Astrocyte (in vitro differentiated cells and primary cell): ENCODE measurements at regions not wholly inside any gene's neighbourhood (a gene's known extent, or its start where the extent isn't known, plus 50 kb on each side); places are given as distances from the start of the nearest gene placed in this dataset.

Experiments used
- DNase-seq: peaks from one replicate; pipeline ENCODE4 v3.0.0-alpha.2; 2010; ENCODE audit warnings: low read depth
- FAIRE-seq: peaks from 2 replicates; lab custom pipeline; 2011; peaks lifted over from hg19 to GRCh38; lab: Jason Lieb, UNC
- H2AFZ ChIP-seq: 2 replicates; pipeline ENCODE4 v1.6.0; 2012; ENCODE audit warnings: low read depth, low read length, inconsistent platforms
- H3K27ac ChIP-seq: 2 replicates; pipeline ENCODE4 v1.5.1; 2011; ENCODE audit warnings: low read depth, low read length, inconsistent platforms
- H3K27me3 ChIP-seq: 2 replicates; pipeline ENCODE4 v1.6.0; 2011; ENCODE audit warnings: low read length, inconsistent platforms; ENCODE audit not compliant: insufficient read depth
- H3K36me3 ChIP-seq: 2 replicates; pipeline ENCODE4 v1.5.1; 2011; ENCODE audit warnings: low read length, inconsistent platforms; ENCODE audit not compliant: insufficient read depth
- H3K4me1 ChIP-seq: 2 replicates; pipeline ENCODE4 v1.5.1; 2011; ENCODE audit warnings: low read length, inconsistent platforms; ENCODE audit not compliant: insufficient read depth
- H3K4me2 ChIP-seq: 2 replicates; pipeline ENCODE4 v1.6.0; 2012; ENCODE audit warnings: low read length, inconsistent platforms
- H3K4me3 ChIP-seq: 2 replicates; pipeline ENCODE4 v1.5.1; 2011; ENCODE audit warnings: low read depth, mild to moderate bottlenecking, low read length, inconsistent platforms; ENCODE audit not compliant: insufficient read depth
- H3K79me2 ChIP-seq: 2 replicates; pipeline ENCODE4 v1.6.0; 2012; ENCODE audit warnings: mild to moderate bottlenecking, low read length, inconsistent platforms; ENCODE audit not compliant: insufficient read depth
- H3K9ac ChIP-seq: 2 replicates; pipeline ENCODE4 v1.6.0; 2012; ENCODE audit warnings: mild to moderate bottlenecking, low read length, inconsistent platforms
- H3K9me3 ChIP-seq: 2 replicates; pipeline ENCODE4 v1.5.1; 2012; ENCODE audit warnings: low read depth, mild to moderate bottlenecking, low read length, inconsistent platforms; ENCODE audit not compliant: insufficient read depth
- H4K20me1 ChIP-seq: 2 replicates; pipeline ENCODE4 v1.6.0; 2012; ENCODE audit warnings: low read length, inconsistent platforms; ENCODE audit not compliant: insufficient read depth
- H3K27ac Mint-ChIP-seq: one replicate; pipeline ENCODE4 v1.8.0; 2021; ENCODE audit warnings: mild to moderate bottlenecking, mixed read lengths; ENCODE audit not compliant: unreplicated experiment
- H3K27me3 Mint-ChIP-seq: one replicate; pipeline ENCODE4 v1.8.0; 2021; ENCODE audit warnings: low read depth, mixed read lengths; ENCODE audit not compliant: unreplicated experiment
- H3K36me3 Mint-ChIP-seq: one replicate; pipeline ENCODE4 v1.8.0; 2021; ENCODE audit warnings: low read depth, mixed read lengths; ENCODE audit not compliant: unreplicated experiment
- H3K4me1 Mint-ChIP-seq: one replicate; pipeline ENCODE4 v1.8.0; 2021; ENCODE audit warnings: low read depth, mixed read lengths; ENCODE audit not compliant: unreplicated experiment
- H3K4me3 Mint-ChIP-seq: one replicate; pipeline ENCODE4 v1.8.0; 2021; ENCODE audit warnings: mild to moderate bottlenecking, moderate library complexity, mixed read lengths; ENCODE audit not compliant: unreplicated experiment
- H3K9me3 Mint-ChIP-seq: one replicate; pipeline ENCODE4 v1.8.0; 2021; ENCODE audit warnings: mild to moderate bottlenecking, mixed read lengths; ENCODE audit not compliant: unreplicated experiment
- EZH2 ChIP-seq: IDR thresholded peaks from 2 replicates; pipeline ENCODE4 v1.6.1; 2012; ENCODE audit warnings: mild to moderate bottlenecking, low read length, inconsistent platforms; ENCODE audit not compliant: insufficient read depth
- TF ChIP-seq, protein P1 (sequence below): IDR thresholded peaks from 2 replicates; pipeline ENCODE4 v1.5.1; 2011; ENCODE audit warnings: low read depth, mild to moderate bottlenecking, inconsistent platforms, low read length, moderate library complexity; ENCODE audit not compliant: insufficient read depth

DNA sequence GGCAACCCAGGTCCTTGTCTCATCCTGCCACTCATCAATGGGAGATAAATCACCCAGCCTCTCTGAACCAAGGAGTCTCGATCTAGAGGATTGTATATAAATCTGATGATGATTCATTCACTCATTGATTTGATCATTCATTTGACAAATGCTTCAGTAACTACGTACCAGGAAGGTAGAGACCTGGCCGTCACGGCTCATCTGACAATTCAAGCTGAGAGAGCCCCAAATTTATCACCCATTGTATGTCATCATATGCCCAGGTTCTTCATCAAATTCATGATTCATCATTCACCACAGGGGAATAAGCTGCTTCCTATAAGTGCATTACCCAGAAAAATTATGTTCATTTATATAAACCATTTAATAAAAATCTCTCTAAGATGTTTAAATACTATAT, 116.9 kb downstream of the FAM161A start:
- Histone ChIP-seq H3K79me2 (no peaks in the 10 kb centered on the region), H2AFZ (no peak overlapping the region), H3K27ac (no peak overlapping the region), H3K4me3 (no peak overlapping the region), H4K20me1 (no peaks in the 10 kb centered on the region), H3K9me3 (no peaks in the 10 kb centered on the region), H3K36me3 (no peaks in the 10 kb centered on the region), H3K9ac (no peak overlapping the region), H3K27me3 (no peaks in the 10 kb centered on the region), H3K4me1 (no peaks in the 10 kb centered on the region), H3K4me2 (no peak overlapping the region)
- no peak for DNase-seq
- TF ChIP-seq, protein P1, sequence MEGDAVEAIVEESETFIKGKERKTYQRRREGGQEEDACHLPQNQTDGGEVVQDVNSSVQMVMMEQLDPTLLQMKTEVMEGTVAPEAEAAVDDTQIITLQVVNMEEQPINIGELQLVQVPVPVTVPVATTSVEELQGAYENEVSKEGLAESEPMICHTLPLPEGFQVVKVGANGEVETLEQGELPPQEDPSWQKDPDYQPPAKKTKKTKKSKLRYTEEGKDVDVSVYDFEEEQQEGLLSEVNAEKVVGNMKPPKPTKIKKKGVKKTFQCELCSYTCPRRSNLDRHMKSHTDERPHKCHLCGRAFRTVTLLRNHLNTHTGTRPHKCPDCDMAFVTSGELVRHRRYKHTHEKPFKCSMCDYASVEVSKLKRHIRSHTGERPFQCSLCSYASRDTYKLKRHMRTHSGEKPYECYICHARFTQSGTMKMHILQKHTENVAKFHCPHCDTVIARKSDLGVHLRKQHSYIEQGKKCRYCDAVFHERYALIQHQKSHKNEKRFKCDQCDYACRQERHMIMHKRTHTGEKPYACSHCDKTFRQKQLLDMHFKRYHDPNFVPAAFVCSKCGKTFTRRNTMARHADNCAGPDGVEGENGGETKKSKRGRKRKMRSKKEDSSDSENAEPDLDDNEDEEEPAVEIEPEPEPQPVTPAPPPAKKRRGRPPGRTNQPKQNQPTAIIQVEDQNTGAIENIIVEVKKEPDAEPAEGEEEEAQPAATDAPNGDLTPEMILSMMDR, result no peak
- no peak for TF ChIP-seq EZH2
- Mint-ChIP-seq H3K36me3 (no peaks in the 10 kb centered on the region), H3K4me3 (no peak overlapping the region), H3K27me3 (no peaks in the 10 kb centered on the region), H3K27ac (no peak overlapping the region), H3K4me1 (no peaks in the 10 kb centered on the region), H3K9me3 (no peaks in the 10 kb centered on the region)
- no peak for FAIRE-seq

DNA sequence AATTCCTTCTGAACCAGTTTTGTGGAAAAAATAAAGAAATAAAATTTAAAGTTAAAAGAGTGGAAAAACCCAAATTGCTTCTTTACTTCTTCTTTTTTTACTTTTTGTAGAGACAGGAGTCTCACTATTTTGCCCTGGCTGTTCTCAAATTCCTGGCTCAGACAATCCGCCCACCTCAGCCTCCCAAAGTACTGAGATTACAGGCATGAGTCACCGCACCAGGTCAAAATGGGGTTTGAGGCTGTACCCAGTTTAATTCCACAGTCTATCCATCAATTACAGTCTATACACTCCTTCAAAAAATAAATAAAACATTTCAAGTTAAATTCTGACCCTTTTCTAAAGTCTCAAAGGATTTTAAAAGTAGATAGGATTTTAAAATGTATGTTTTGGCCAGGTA, 120.3 kb downstream of the FAM161A start:
- H3K27ac Mint-ChIP-seq, result no peak overlapping the region
- H3K27ac ChIP-seq, result no peak overlapping the region
- FAIRE-seq, result no peak
- H3K4me2 ChIP-seq, result no peak overlapping the region
- no peaks in the 10 kb centered on the region for H4K20me1 ChIP-seq
- peak; percentile 56 for DNase-seq
- no peak overlapping the region for H3K9ac ChIP-seq
- no peaks in the 10 kb centered on the region for H3K36me3 ChIP-seq
- no peak overlapping the region for H2AFZ ChIP-seq
- no peaks in the 10 kb centered on the region for H3K4me1 Mint-ChIP-seq
- no peak overlapping the region for H3K4me3 Mint-ChIP-seq
- peaks cover 3% of the 10 kb centered on the region for H3K27me3 ChIP-seq
- H3K4me3 ChIP-seq, result no peak overlapping the region
- TF ChIP-seq, protein P1, result no peak
- no peak for TF ChIP-seq EZH2
- no peaks in the 10 kb centered on the region for H3K4me1 ChIP-seq
- no peaks in the 10 kb centered on the region for H3K9me3 ChIP-seq
- no peaks in the 10 kb centered on the region for H3K36me3 Mint-ChIP-seq
- peaks cover 2% of the 10 kb centered on the region for H3K27me3 Mint-ChIP-seq
- H3K79me2 ChIP-seq, result no peaks in the 10 kb centered on the region
- no peaks in the 10 kb centered on the region for H3K9me3 Mint-ChIP-seq

DNA sequence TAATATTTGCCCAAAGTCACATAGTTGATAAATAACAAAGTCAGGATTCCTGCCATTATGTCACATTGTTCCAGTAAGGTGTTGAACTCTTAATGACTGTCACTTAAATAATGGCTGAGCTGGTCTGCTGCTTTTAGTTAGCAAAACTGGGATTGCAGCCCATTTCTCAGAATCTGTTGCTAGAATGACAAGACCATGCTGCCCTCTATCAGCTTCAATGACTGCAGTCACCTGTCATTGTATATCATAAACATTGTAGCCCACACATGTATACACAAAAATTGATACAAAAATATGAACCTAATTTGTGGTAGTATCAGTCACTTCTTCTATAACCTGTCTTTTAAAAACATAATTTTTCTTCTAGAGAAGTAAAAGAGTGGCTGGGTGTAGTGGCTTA, 121.1 kb downstream of the FAM161A start:
- peaks cover 3% of the 10 kb centered on the region for H3K4me1 Mint-ChIP-seq
- FAIRE-seq, result no peak
- no peaks in the 10 kb centered on the region for H3K36me3 ChIP-seq

More for the DNA sequence above, 121.1 kb downstream of the FAM161A start:
- peaks cover 3% of the 10 kb centered on the region for H3K27me3 ChIP-seq
- DNase-seq, result no peak
- no peak overlapping the region for H3K4me2 ChIP-seq
- no peak overlapping the region for H3K4me3 Mint-ChIP-seq
- H3K27ac Mint-ChIP-seq, result no peak overlapping the region
- H3K27ac ChIP-seq, result no peak overlapping the region
- H3K79me2 ChIP-seq, result no peaks in the 10 kb centered on the region
- TF ChIP-seq, protein P1, result no peak
- TF ChIP-seq EZH2, result no peak
- H3K4me1 ChIP-seq, result no peaks in the 10 kb centered on the region
- no peaks in the 10 kb centered on the region for H3K9me3 Mint-ChIP-seq
- peaks cover 2% of the 10 kb centered on the region for H3K27me3 Mint-ChIP-seq
- H3K9me3 ChIP-seq, result no peaks in the 10 kb centered on the region
- no peak overlapping the region for H3K4me3 ChIP-seq
- no peaks in the 10 kb centered on the region for H3K36me3 Mint-ChIP-seq
- no peaks in the 10 kb centered on the region for H4K20me1 ChIP-seq
- H3K9ac ChIP-seq, result no peak overlapping the region
- H2AFZ ChIP-seq, result no peak overlapping the region
